ENCODE measurements at regions not wholly inside any gene's neighbourhood (a gene's known extent, or its start where the extent isn't known, plus 50 kb on each side); places are given as distances from the start of the nearest gene placed in this dataset.
"Not testable (repeated sequence)": the region's sequence is repeated elsewhere in the genome, so short reads cannot be mapped to it uniquely, and the experiment has no call there.

GRCh38 chr10:22824520-22824919, 103.3 kb upstream of the ARMC3 start:
- no peak for DNase-seq

DNA sequence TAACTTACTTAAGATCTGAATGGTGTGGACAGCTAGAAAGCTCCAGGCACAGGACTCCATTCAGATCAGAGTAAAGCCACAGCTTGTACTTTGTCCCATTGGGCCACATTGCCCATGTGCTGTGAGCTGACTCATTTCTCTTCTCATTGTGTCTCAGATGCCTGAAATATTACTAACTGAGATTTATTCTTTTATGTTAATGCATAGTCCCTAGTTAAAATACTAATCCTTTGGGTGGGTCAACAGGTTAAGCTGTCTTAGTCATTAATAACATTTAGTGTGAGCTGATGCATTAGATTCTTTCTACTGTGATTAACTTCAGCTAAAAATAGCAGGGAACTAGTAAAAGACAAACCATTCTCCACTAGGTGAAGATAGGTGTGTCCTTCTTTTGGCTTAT, 104.7 kb upstream of the ARMC3 start:
- no peak for DNase-seq

DNA sequence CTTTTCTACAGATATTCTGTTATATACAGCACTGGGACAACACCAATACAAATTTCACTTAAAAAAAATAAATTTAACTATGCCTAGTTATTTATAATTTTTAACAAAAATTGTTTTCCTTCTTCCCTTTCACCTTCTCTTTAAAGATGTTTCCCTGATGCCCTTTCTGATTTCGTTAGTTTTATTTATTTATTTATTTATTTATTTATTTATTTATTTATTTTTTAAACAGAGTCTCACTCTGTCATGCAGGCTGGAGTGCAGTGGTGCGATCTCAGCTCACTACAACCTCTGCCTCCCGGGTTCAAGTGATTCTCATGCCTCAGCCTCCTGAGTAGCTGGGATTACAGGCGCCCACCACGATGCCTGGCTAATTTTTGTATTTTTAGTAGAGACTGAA, 105.9 kb upstream of the ARMC3 start:
- DNase-seq: not testable (repeated sequence)

- DNase-seq: no peak
Measured at GRCh38 chr10:22821501-22821900, 106.4 kb upstream of the ARMC3 start.

GRCh38 chr10:22816298-22816653, 101.9 kb upstream of the PIP4K2A start:
- no peak for DNase-seq

DNA sequence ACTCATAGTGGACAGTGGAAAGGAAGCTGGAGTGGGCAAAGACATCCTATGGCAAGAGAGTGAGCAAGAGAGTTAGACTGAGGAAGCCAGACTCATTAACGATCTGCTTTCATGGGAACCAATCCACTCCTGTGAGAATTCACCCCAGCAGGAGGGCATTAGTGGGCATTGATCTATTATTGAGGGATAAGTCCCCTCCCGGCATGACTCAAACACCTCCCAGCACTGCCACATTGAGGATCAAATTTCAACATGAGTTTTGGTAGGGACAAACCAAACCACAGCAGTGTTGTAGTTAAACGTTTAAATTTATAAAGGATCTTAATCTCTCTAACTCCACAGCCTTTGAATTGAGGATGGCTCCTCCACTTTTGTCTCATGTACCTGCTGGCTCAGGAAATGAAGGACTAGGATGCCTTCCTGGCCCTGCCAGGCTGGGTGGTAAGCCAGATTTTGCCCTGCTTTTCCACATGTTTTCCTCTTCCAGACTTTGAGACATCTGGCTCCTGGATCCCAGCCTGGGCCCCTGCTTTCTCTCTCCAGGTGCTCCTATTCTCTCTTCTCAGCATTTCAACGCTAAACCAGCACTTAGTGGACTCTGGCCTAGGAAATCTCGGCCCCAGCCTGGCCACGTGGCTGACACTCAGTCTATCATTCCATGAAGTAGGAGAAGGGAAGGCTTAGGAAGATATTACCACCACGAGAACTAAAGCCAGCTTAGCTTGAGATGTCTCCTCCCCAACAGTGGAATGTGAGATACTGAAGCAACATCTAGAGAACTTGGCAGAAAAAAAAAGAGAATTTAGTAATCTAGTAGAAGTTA, 96.5 kb upstream of the PIP4K2A start:
- DNase-seq: no peak

GRCh38 chr10:22807238-22807637, 92.9 kb upstream of the PIP4K2A start:
- no peak for DNase-seq

DNA sequence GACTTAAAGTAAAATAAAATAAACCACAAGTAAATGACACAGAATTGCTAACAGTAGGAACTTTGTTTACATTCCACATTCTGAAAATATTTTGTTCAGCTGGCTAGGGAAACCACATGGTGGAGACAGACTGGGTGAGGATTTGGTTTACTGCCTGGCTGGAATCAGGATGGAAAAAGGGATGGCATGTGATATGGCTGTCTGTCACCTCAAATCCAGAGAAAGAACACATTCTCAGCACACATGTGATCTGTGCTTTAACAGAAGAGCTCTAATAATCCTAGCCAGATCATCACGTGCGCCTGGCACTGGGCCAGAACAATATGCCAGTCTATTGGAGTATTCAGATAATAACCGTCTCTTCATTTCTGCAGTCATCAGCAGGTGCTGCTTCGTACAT, 90.9 kb upstream of the PIP4K2A start:
- peak; percentile 45 to 74 for DNase-seq

DNA sequence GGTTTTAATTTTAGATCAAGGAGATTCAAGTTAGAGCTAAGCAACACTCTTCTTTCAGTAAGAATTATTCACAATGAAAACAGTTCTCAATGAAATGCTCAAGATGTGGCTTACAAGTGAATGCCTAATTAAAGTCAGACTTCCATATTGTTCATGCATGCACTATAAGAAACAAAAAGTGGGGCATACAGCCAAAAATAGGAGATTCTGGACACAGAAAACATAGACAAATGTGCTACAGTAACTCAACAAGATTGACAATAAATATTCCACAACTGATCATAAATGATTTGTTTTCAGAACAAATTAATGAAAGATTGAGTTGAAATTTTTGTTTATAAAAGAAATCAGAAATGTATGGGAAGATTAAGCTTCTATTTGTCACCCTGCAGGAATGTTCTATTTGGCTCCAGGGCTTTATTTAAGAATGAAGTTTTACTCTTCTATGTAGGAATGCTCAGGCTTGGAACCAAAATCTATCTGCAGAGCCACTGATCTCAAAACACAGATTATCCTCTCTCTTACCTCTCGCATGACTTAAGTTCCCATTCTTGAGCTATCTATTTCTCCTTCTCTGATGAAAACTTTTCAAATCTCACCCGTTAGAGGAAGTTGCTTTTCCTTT, 89.0 kb upstream of the PIP4K2A start:
- no peak for DNase-seq

- DNase-seq: no peak
Measured at GRCh38 chr10:22801785-22802184, 87.4 kb upstream of the PIP4K2A start.

- not testable (repeated sequence) for DNase-seq
Measured at GRCh38 chr10:22797796-22798195, 83.4 kb upstream of the PIP4K2A start.

DNA sequence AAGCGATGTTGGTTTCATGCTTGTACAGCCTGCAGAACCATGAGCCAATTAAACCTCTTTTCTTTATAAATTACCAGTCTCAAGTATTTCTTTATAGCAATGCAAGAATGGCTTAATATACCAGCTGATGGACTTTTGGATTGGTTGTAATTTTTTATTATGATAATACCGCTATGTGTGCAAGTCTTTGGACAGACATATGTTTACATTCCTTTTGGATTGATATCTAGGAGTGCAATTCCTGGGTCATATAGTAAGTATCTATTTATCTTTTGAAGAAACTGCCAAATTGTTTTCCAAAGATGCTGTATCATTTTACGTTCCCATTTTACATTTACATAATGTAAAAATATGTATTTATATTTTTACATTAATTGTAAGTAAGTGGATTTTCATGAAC, 81.2 kb upstream of the PIP4K2A start:
- no peak for DNase-seq

DNA sequence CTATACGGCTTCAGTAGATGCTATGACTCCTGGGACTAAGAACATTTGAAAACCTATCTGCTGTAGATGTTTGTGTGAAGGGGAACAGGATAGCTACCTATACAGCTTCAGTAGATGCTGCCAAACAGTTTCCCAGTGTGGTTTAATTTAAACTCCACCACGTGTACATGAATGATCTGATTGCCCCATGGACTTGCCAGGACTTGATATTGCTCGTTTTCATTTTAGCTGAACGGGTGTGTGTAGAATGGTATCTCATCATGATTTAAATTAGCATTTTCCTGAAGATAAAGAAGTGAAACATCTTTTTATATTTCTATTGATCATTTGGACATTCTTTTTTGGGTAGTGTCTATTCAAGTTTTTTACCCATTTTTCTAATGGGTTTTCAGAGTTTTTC, 77.8 kb upstream of the PIP4K2A start:
- DNase-seq: no peak

DNA sequence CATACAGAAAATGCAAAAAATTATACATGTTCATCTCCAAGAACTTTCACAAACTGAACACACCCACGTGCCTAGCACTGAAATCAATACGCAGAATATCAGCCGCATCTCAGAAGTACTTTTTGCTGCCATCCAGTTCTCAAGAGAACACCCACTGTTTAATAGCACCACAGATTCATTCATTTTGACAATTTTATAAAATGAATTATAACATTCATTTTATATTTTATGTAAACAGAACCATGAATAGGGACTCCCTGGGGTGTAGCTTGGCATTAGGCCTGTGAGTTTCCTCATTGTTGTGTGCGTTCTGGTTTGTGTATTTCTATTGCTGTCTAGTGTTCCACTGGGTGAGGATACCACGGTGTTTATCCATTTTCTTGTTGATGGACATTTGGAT, 77.3 kb upstream of the PIP4K2A start:
- DNase-seq: no peak

DNA sequence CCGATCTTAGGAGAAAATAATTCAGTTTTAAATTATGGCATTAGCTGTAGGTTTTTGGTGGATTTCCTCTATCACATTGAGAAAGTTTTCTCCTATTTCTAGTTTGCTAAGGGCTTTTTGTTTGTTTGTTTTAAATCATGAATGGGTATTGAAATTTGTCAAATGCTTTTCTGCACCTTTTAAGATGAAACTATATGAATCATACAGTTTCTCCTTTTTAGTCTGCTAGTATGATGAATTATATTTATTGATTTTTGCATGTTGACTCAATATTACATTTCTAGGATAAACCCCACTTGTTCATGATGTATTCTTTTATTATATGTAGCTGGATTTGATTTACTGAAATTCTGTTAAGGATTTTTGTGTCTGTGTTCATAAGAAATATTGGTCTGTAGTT, 70.3 kb upstream of the PIP4K2A start:
- no peak for DNase-seq

DNA sequence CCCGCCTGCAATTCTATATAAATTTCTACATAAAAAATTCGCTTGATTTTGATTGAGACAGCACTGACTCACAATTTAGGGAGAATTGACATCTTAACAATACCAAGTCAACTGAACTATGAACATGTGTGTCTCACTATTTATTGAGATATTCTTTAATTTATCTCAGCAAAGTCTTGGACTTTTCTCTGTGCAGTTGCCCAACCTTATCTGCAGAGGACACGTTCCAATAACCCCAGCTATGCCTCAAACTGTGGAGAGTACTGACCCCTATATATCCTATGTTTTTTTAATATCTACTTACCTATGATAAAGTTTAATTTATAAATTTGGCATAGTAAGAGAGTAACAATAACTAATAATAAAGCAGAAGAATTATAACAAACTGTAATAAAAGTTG, 69.4 kb upstream of the PIP4K2A start:
- DNase-seq: no peak

DNA sequence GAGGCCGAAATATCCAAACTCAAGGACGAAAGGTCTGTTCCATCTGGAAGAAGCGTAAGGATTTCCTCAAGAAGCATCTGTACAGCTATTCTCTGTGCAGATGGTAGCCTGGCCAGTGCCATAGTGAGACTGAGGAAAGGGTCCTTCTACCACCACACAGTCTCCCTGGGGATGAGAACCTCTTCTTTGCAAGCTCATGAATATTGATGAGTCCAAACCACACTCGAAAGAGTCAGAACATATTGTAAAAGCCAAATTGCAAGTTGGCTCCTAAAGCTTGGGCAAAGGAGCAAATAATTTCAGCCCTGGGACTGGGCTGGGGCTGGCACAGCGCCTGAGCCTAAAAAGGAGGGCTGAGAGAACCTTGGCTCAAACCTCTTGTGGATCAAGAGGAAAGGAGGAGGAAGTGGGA, 66.1 kb upstream of the PIP4K2A start:
- peak in 1 of 2 donors; percentile 34 for DNase-seq

- DNase-seq: no peak
Measured at GRCh38 chr10:22779331-22780019, 65.1 kb upstream of the PIP4K2A start.

- no peak for DNase-seq
Measured at GRCh38 chr10:22774102-22774501, 59.7 kb upstream of the PIP4K2A start.

DNA sequence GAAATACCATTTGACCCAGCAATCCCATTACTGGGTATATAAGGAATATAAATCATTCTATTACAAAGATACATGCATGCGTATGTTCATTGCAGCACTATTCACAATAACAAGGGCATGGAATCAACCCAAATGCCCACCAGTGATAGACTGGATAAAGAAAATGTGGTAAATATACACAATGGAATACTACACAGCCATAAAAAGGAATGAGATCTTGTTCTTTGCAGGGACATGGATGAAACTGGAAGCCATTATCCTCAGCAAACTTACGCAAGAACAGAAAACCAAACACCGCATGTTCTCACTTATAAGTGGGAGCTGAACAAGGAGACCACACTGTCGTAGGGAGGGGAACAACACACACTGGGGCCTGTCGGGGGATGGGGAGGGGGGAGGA, 57.3 kb upstream of the PIP4K2A start:
- not testable (repeated sequence) for DNase-seq

DNA sequence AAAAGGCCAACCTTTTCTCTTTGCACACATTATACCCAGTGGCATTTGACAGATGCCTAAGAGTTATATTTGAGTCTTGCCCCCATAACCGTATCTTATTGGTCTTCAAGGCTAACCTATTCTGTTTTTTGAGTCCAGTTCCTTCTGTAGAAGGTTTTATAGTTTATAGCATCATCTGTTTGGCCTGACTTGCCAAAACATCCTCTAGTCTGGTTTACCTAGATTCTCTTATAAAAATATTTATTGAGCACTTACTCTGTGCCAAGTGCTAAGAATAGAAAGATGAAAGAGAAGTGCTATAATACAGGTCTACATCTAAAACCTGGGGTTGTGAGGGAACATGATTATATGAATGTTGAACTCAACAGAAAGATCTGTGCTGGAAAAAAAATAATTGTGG, 55.9 kb upstream of the PIP4K2A start:
- DNase-seq: no peak

GRCh38 chr10:22767859-22768258, 53.5 kb upstream of the PIP4K2A start:
- DNase-seq: no peak

GRCh38 chr10:22766693-22767092, 52.3 kb upstream of the PIP4K2A start:
- DNase-seq: no peak

All from hippocampal formation (tissue), 2 donors.